Natural killer cell (primary cell): ENCODE measurements at regions not wholly inside any gene's neighbourhood (a gene's known extent, or its start where the extent isn't known, plus 50 kb on each side); places are given as distances from the start of the nearest gene placed in this dataset.

Experiments used
- ATAC-seq, 3 donors: fragments of 150-1000 bp in 2 of 3; fragments of 200-7000 bp in 1 of 3; cut with Tn5 transposase; 1 replicate in 1 of 3; 2 replicates in 2 of 3; pipeline ENCODE4 v1.10.0; 2021; ENCODE audit warnings: mild to moderate bottlenecking in 2 of 3, moderate library complexity in 2 of 3
- DNase-seq, 2 donors: peaks; one replicate each; pipeline versions ENCODE4 v3.0.0 to v3.0.0-alpha.2; 2013 to 2021; ENCODE audit warnings: mixed read lengths in 1 of 2
- H3K27ac ChIP-seq: one replicate; pipeline ENCODE4 v1.5.1; 2013; ENCODE audit warnings: mild to moderate bottlenecking, low read length
- H3K27me3 ChIP-seq: one replicate; pipeline ENCODE4 v1.6.1; 2013; ENCODE audit warnings: low read length; ENCODE audit not compliant: control insufficient read depth, insufficient read depth
- H3K36me3 ChIP-seq: one replicate; pipeline ENCODE4 v1.6.1; 2013; ENCODE audit warnings: low read length; ENCODE audit not compliant: control insufficient read depth, insufficient read depth
- H3K4me1 ChIP-seq: one replicate; pipeline ENCODE4 v1.6.1; 2013; ENCODE audit warnings: low read length; ENCODE audit not compliant: control insufficient read depth, insufficient read depth
- H3K4me3 ChIP-seq: one replicate; pipeline ENCODE4 v1.5.1; 2013; ENCODE audit warnings: low read length
- H3K9me3 ChIP-seq: one replicate; pipeline ENCODE4 v1.6.1; 2013; ENCODE audit warnings: low read length; ENCODE audit not compliant: control insufficient read depth, insufficient read depth
- H3K27ac Mint-ChIP-seq, 2 donors: one replicate each; pipeline ENCODE4 v1.8.0; 2022; ENCODE audit warnings: mild to moderate bottlenecking in 2 of 2, mixed read lengths in 2 of 2, moderate library complexity in 1 of 2
- H3K27me3 Mint-ChIP-seq, 2 donors: one replicate each; pipeline ENCODE4 v1.8.0; 2022; ENCODE audit warnings: low read depth in 2 of 2, mixed read lengths in 2 of 2
- H3K36me3 Mint-ChIP-seq: one replicate; pipeline ENCODE4 v1.8.0; 2022; ENCODE audit warnings: mixed read lengths
- H3K4me1 Mint-ChIP-seq, 2 donors: one replicate each; pipeline ENCODE4 v1.8.0; 2022; ENCODE audit warnings: mixed read lengths in 2 of 2
- H3K4me3 Mint-ChIP-seq: one replicate; pipeline ENCODE4 v1.8.0; 2022; ENCODE audit warnings: mild to moderate bottlenecking, moderate library complexity, mixed read lengths
- H3K9me3 Mint-ChIP-seq, 2 donors: one replicate each; pipeline ENCODE4 v1.8.0; 2022; ENCODE audit warnings: mixed read lengths in 2 of 2
- CTCF ChIP-seq: fragments of 200-600 bp; IDR thresholded peaks from one replicate; pipeline ENCODE4 v1.8.0; 2022; ENCODE audit warnings: antibody characterized with exemption
- WGBS: methylation state at CpG from one replicate; pipeline ENCODE4 v1.1.7; 2013; ENCODE audit warnings: missing lambda C conversion rate; ENCODE audit not compliant: insufficient coverage; 5-methylcytosine and 5-hydroxymethylcytosine counted together
- intact Hi-C: fragments of 100-400 bp; cut with micrococcal nuclease; formaldehyde crosslinking; loops from one replicate; pipeline ENCODE4 v1.14.2; 2022

GRCh38 chr9:105846825-105847224 lies 152.5 kb downstream of the TMEM38B start:
- Histone ChIP-seq H3K36me3 (no peaks in the 10 kb centered on the region), H3K9me3 (no peaks in the 10 kb centered on the region), H3K4me3 (no peak overlapping the region), H3K27me3 (no peaks in the 10 kb centered on the region), H3K27ac (no peak overlapping the region), H3K4me1 (no peaks in the 10 kb centered on the region)
- no CpG with 5 or more reads among the region's 1 CpG for WGBS
- ATAC-seq (no peak), DNase-seq (no peak)
- no peak overlapping the region for H3K4me3 Mint-ChIP-seq
- peaks cover 0 to 1% of the 10 kb centered on the region in 2 donors for H3K27me3 Mint-ChIP-seq
- no peak for TF ChIP-seq CTCF
- H3K4me1 Mint-ChIP-seq = peaks cover 2 to 4% of the 10 kb centered on the region in 2 donors
- H3K27ac Mint-ChIP-seq = no peak overlapping the region
- intact Hi-C loops = no loop called here
- no peaks in the 10 kb centered on the region for H3K9me3 Mint-ChIP-seq
- no peaks in the 10 kb centered on the region for H3K36me3 Mint-ChIP-seq

DNA sequence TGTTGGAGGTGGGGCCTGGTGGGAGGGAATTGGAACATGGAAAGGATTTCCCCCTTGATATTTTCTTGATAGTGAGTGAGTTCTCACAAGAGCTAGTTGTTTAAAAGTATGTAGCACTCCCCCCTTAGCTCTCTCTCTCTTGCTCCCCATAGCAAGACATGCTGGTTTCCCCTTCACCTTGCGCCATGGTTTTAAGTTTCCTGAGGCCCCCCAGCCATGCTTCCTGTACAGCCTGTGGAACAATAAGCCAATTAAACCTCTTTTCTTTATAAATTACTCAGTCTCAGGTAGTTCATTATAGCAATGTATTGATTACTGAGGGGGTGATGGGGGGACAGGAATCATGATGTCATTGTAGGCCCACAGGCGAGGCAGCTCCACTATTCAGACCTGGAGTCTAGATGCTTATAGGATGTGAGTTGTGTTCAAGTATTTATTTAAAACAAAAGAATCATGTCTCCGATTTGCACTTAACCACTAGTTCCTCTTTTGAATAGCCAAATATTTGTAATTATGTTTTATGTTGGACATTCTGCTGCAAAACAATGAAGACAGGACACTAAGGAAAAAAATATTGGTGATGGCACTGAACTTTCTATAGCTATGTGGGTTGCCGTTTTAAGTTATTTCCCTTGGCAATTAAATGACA lies 156.6 kb downstream of the TMEM38B start:
- Mint-ChIP-seq H3K4me3 (no peak overlapping the region), H3K27me3 (peaks cover 0 to 9% of the 10 kb centered on the region in 2 donors), H3K36me3 (no peaks in the 10 kb centered on the region), H3K27ac (no peak overlapping the region), H3K9me3 (no peaks in the 10 kb centered on the region), H3K4me1 (no peaks in the 10 kb centered on the region)
- intact Hi-C loops = no loop called here
- Histone ChIP-seq H3K27ac (no peak overlapping the region), H3K4me3 (no peak overlapping the region), H3K36me3 (no peaks in the 10 kb centered on the region), H3K4me1 (no peaks in the 10 kb centered on the region), H3K27me3 (no peaks in the 10 kb centered on the region), H3K9me3 (no peaks in the 10 kb centered on the region)
- no peak for DNase-seq
- no peak for TF ChIP-seq CTCF
- no peak for ATAC-seq
- 67% methylated on average over 3 of the region's 4 CpGs for WGBS

GRCh38 chr9:105854026-105854782 lies 159.9 kb downstream of the TMEM38B start:
- Mint-ChIP-seq H3K27me3 (peaks cover 0 to 9% of the 10 kb centered on the region in 2 donors), H3K4me1 (peaks cover 12% of the 10 kb centered on the region in 2 donors), H3K36me3 (no peaks in the 10 kb centered on the region), H3K4me3 (no peak overlapping the region), H3K9me3 (peaks cover 3% of the 10 kb centered on the region in 2 donors), H3K27ac (no peak overlapping the region)
- no peak for ATAC-seq
- H3K4me1 ChIP-seq = peaks cover 14% of the 10 kb centered on the region
- no peak for DNase-seq
- no peak overlapping the region for H3K4me3 ChIP-seq
- no peaks in the 10 kb centered on the region for H3K36me3 ChIP-seq
- WGBS = no CpG with 5 or more reads among the region's 1 CpG
- intact Hi-C loops = no loop called here
- H3K9me3 ChIP-seq = no peaks in the 10 kb centered on the region
- TF ChIP-seq CTCF = no peak
- no peak overlapping the region for H3K27ac ChIP-seq
- H3K27me3 ChIP-seq = no peaks in the 10 kb centered on the region
